Esophagus squamous epithelium (tissue), 4 donors: ENCODE measurements at regions not wholly inside any gene's neighbourhood (a gene's known extent, or its start where the extent isn't known, plus 50 kb on each side); places are given as distances from the start of the nearest gene placed in this dataset.

ENCODE experiments used
- CTCF ChIP-seq, 6 experiments: fragments of 450-650 bp in 4 of 6; fragments of 200-600 bp in 2 of 6; sonication (generic) in 2 of 6; IDR thresholded peaks; one replicate each; pipeline ENCODE4 v1.5.1; 2016 to 2019; ENCODE audit warnings: antibody characterized with exemption in 6 of 6, mild to moderate bottlenecking in 4 of 6, moderate library complexity in 4 of 6
- POLR2A ChIP-seq, 4 donors: fragments of 450-650 bp; IDR thresholded peaks; one replicate each; pipeline ENCODE4 v1.6.1; 2017; ENCODE audit warnings: antibody characterized with exemption in 4 of 4, mild to moderate bottlenecking in 4 of 4, moderate library complexity in 3 of 4

- TF ChIP-seq POLR2A (IDR thresholded peaks at IDR 0.05) (no peak), CTCF (IDR thresholded peaks at IDR 0.05) (no peak)
Measured at GRCh38 chr6:104095661-104096416, 763.9 kb downstream of the HACE1 start.
